ENCODE measurements at regions not wholly inside any gene's neighbourhood (a gene's known extent, or its start where the extent isn't known, plus 50 kb on each side); places are given as distances from the start of the nearest gene placed in this dataset.

DNA sequence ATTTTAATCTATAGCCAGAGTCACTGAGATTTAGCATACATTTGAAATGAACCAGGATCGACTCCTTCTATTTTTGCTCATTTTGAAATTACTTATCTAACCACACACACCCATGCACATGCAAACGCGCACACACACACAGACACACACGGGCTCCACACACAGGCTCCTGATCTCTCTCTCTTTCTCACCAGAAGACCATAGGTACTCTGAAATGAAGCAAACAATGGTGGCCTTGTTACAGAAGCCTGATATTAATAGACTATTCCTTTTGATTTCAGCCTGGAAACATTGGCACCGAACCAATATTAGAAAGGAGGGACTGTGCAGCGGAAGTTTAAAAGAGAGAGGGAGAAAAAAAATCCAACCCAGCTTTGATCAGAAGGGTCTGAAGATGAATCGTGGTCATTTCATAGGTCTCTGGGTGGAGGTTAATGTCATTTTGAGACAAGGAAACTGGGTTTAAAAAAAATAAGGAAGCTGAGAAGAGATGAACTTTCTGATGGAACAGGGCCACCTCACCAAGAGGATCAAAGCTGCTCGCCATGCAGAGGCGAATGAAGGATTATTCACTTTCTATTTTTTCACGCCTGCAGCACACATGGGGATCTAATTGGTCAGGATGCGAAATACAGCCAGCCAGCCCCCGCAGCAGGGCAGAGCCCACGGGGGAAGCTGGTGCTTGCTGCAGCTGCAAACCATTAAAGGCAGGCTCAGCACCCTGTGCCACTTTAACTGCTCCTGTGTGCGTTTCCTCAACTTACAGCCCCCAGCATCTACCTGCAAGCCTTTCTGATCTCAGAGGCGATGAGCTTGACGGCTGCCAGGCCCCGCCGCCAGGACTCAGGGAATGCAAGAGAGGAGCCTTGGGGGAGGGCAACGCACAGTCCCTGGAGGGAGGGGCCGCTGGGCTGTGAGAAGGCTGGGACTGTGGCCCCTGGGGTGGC, 88.8 kb downstream of the HES1 start:
- no peak for DNase-seq
- Mint-ChIP-seq H3K9me3 (ENCODE audit: low read depth) (no peaks in the 10 kb centered on the region), H3K27me3 (peaks cover 68% of the 10 kb centered on the region), H3K4me1 (peaks cover 9% of the 10 kb centered on the region), H3K4me3 (no peak overlapping the region), H3K36me3 (no peaks in the 10 kb centered on the region), H3K27ac (no peak overlapping the region)
- CTCF ChIA-PET: interaction anchor here (0.5 kb wide), 1 partner anchor 91 kb away, joined by 3 read pairs; no protein-coding TSS in a partner anchor
- no peak for ATAC-seq

DNA sequence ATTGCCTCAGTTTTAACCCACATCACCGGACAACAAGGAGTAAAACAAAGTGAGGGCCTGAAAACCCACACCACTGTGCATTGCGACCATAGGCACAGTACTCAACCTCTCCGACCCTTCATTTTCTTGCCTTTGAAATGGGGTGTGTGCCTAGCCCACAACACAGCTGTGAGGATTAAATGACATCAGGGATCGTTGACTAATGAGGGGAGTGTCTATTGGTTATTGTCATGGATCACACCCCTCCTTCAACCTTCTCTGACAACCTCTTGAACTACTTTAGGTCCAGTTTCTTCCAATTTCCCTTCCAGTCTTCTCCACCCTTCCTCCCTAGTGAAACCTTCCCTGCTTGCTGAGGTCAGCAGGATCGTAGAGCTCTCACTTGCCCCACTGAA, 89.5 kb downstream of the HES1 start:
- H3K9me3 Mint-ChIP-seq (ENCODE audit: low read depth): no peaks in the 10 kb centered on the region
- peaks cover 66% of the 10 kb centered on the region for H3K27me3 Mint-ChIP-seq
- no peak overlapping the region for H3K27ac Mint-ChIP-seq
- no peak for DNase-seq
- no peak for ATAC-seq
- no peaks in the 10 kb centered on the region for H3K36me3 Mint-ChIP-seq
- CTCF ChIA-PET: no interaction called here
- H3K4me3 Mint-ChIP-seq: no peak overlapping the region
- H3K4me1 Mint-ChIP-seq: peaks cover 9% of the 10 kb centered on the region

DNA sequence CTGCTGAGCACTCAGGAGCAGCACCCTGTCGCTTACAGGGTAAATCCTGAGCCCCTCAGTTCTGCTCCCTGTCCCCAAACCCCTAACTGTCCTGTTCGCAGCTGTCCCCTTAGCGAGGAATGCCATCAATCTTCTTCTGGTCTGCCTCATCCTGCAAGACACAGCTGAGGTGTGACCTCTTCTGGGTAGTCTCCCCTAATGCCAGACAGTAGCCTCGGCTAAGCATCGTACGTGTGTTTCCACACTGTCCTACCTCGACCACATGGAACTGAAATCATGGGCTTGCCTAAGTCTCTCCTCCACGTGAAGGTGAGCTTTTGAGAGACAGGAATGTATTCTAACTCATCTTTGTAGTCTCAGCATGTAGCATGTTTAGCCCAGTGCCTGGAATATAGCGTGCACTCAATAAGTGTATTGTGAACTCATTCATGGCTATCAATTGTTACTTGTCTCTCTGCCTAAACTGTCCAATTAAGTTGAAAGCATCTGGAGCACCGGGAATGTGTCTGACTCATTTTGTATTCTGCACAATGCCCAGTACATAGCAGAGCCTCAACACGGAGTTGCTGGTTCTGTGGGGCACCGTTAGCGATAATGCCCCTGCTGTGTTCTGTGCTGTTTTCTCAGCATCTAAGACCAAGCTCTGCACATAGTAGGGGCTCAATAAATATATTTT, 90.2 kb downstream of the HES1 start:
- ATAC-seq (no peak), DNase-seq (no peak)
- Mint-ChIP-seq H3K27me3 (peaks cover 68% of the 10 kb centered on the region), H3K4me3 (no peak overlapping the region), H3K27ac (no peak overlapping the region), H3K9me3 (ENCODE audit: low read depth) (no peaks in the 10 kb centered on the region), H3K4me1 (peaks cover 9% of the 10 kb centered on the region), H3K36me3 (no peaks in the 10 kb centered on the region)
- CTCF ChIA-PET: no interaction called here

DNA sequence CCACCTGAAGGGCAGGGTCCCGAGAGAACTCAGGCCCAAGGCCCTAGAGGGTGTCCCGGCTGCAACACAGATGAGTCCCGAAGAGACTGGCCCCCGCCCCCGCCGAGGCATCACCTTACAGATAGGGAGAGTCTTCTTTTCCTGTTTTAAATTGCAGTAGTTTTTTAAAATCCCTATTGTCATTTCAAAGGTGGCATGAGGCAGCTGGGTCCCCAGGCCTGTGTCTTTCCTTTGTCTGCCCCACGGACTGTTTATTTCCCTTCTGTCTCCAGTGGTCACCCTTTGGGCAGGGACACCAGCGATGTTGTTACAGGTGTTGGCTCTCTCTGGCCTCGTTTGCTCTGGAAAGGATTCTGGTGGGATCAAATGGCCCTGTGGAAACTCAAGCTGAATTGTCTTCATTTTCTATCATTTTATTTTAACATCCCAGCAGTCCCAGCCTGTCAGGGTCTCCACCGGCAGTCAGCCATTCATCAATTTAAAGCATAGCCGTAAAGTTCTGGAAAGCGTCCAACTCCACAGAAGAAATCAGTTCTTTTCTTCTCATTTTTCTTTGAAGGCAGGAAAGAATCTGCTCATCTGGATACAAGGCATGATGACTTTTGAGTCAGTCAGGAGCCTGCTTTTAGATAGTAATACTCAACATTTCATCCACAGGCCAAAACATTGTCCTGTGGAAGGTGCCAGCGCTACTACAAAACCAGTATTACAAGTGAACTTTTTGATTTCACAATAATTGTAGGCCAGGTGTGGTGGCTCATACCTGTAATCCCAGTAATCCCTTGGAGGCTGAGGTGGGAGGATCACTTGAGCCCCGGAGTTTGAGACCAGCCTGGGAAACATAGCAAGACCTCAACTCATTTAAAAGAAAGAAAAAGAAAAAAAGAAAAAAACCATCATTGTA, 96.2 kb downstream of the HES1 start:
- Mint-ChIP-seq H3K9me3 (ENCODE audit: low read depth) (no peaks in the 10 kb centered on the region), H3K36me3 (no peaks in the 10 kb centered on the region), H3K27me3 (peaks cover 62% of the 10 kb centered on the region), H3K4me3 (no peak overlapping the region), H3K27ac (no peak overlapping the region), H3K4me1 (peaks cover 3% of the 10 kb centered on the region)
- no peak for DNase-seq
- no peak for ATAC-seq
- CTCF ChIA-PET: no interaction called here

DNA sequence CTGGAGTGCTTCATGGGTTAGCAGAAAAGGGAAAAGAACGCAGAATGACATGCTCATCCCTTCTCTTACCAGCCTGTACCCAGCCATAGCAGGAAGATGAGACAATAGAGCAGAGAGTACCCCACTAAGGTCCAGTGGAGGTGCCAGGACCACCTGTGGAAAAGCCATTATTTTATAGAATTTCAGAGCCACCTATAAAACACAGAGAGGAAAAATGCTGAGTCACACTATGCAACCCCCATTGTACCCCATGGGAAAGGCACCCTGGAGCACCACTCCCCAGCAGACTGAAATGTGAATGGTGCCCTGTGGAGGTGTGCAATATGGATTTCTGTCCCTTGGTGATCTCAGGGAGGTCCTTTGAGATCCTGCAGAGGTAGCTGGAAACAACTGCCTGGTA, 97.2 kb downstream of the HES1 start:
- Mint-ChIP-seq H3K27ac (no peak overlapping the region), H3K4me3 (no peak overlapping the region), H3K9me3 (ENCODE audit: low read depth) (no peaks in the 10 kb centered on the region), H3K36me3 (no peaks in the 10 kb centered on the region), H3K4me1 (peaks cover 3% of the 10 kb centered on the region), H3K27me3 (peaks cover 60% of the 10 kb centered on the region)
- DNase-seq: no peak
- no peak for ATAC-seq
- CTCF ChIA-PET: no interaction called here

DNA sequence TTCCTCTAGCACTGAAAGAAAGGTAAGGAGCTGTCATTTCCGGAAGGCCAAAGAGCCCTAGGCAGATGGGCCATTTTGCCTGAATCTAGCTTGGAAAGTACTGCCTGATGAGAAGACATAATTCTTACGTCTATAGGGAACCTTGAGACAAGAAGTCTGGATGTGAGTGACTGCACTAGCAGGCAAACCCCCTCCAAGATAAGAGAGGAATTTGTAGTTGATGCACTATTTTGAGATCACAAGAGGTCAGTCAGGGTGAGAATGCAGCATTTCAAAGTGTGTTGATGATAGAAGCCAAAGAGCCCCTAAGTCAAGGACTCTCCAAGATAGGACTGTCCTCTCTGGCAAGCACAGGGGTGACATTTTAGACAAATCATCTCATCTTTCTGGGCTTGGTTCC, 99.2 kb downstream of the HES1 start:
- no peak overlapping the region for H3K4me3 Mint-ChIP-seq
- CTCF ChIA-PET: interaction anchor here (1.3 kb wide), 1 partner anchor 10 kb away, joined by 4 read pairs; no protein-coding TSS in a partner anchor
- H3K4me1 Mint-ChIP-seq: no peaks in the 10 kb centered on the region
- ATAC-seq (no peak), DNase-seq (no peak)
- no peak overlapping the region for H3K27ac Mint-ChIP-seq
- peaks cover 55% of the 10 kb centered on the region for H3K27me3 Mint-ChIP-seq
- no peaks in the 10 kb centered on the region for H3K9me3 Mint-ChIP-seq (ENCODE audit: low read depth)
- no peaks in the 10 kb centered on the region for H3K36me3 Mint-ChIP-seq

DNA sequence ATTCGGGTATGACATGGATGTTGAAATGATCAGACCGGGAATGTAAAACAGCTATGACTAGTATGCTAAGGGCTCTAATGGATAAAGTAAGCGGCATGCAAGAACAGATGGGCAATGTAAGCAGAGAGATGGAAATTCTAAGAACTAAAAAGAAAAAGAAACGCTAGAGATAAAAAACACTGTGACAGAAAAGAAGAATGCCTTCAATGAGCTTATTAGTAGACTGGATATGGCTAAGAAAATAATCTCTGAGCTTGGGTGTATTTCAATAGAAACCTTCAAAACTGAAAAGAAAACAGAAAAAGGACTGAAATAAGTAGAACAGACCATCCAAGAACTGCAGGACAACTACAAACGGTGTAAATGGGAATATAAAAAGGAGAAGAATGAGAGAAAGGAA, 101.2 kb downstream of the HES1 start:
- Mint-ChIP-seq H3K27me3 (peaks cover 65% of the 10 kb centered on the region), H3K9me3 (ENCODE audit: low read depth) (no peaks in the 10 kb centered on the region), H3K4me1 (no peaks in the 10 kb centered on the region), H3K27ac (no peak overlapping the region), H3K36me3 (no peaks in the 10 kb centered on the region), H3K4me3 (no peak overlapping the region)
- CTCF ChIA-PET: no interaction called here
- ATAC-seq (no peak), DNase-seq (no peak)

DNA sequence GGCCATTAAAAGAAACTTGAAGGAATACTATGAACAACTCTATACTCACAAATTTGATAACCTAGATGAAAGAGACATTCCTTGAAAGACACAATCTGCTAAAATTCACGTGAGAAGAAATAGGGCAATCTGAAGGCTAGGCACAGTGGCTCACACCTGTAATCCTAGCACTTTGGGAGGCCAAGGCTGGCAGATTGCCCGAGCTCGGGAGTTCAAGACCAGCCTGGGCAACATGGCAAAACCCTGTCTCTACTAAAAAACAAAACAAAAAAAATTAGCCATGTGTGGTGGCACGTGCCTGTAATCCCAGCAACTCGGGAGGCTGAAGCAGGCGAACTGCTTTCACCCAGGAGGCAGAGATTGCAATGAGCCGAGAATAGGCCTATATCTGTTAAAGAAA, 104.8 kb downstream of the HES1 start:
- Mint-ChIP-seq H3K27me3 (peaks cover 74% of the 10 kb centered on the region), H3K4me3 (no peak overlapping the region), H3K27ac (no peak overlapping the region), H3K4me1 (no peaks in the 10 kb centered on the region), H3K36me3 (no peaks in the 10 kb centered on the region), H3K9me3 (ENCODE audit: low read depth) (no peaks in the 10 kb centered on the region)
- DNase-seq (no peak), ATAC-seq (no peak)
- CTCF ChIA-PET: no interaction called here

DNA sequence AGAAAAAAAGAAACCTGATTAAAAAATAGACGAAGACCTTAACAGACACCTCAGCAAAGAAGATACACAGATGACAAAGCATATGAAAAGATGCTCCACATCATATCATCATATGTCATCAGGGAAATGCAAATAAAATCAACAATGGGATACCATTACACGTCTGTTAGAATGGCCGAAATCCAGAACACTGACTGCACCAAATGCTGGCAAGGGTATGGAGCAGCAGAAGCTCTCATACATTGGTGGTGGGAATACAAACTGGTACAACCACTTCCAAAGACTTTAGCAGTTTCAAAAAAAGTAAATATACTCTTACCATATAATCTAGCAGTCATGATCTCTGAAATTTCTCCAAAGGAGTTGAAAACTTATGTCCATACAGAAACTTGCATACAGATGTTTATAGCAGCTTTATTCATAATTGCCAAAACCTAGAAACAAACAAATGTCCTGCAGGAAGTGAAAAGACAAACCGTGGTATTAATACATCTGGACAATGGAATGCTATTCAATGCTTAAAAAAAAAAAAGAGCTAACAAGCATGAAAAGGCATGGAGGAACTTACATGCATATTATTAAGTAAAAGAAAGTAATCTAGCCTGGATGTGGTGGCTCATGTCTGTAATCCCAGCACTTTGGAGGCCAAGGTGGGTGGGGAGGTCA, 107.4 kb downstream of the HES1 start:
- Mint-ChIP-seq H3K27ac (no peak overlapping the region), H3K36me3 (no peaks in the 10 kb centered on the region), H3K4me1 (no peaks in the 10 kb centered on the region), H3K27me3 (peaks cover 61% of the 10 kb centered on the region), H3K9me3 (ENCODE audit: low read depth) (no peaks in the 10 kb centered on the region), H3K4me3 (no peak overlapping the region)
- DNase-seq (no peak), ATAC-seq (no peak)
- CTCF ChIA-PET: no interaction called here

DNA sequence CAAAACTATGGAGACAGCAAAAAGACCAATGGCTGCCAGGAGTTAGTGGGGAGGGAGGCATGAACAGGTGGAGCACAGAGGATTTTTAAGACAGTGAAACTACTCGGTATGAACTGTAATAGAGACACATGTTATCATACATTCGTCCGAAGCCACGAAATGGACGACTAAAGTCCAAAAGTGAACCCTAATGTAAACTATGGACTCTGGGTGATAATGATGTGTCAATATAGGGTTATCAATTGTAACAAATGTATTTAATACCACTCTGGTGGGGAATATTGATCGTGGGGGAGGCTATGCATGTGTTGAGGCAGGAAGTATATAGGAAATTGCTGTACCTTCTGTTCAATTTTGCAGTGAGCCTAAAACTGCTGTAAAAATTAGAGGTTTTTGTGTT, 107.0 kb downstream of the CPN2 start:
- no peak for DNase-seq
- Mint-ChIP-seq H3K9me3 (ENCODE audit: low read depth) (no peaks in the 10 kb centered on the region), H3K27ac (no peak overlapping the region), H3K4me1 (no peaks in the 10 kb centered on the region), H3K27me3 (peaks cover 63% of the 10 kb centered on the region), H3K36me3 (no peaks in the 10 kb centered on the region), H3K4me3 (no peak overlapping the region)
- no peak for ATAC-seq
- CTCF ChIA-PET: no interaction called here

DNA sequence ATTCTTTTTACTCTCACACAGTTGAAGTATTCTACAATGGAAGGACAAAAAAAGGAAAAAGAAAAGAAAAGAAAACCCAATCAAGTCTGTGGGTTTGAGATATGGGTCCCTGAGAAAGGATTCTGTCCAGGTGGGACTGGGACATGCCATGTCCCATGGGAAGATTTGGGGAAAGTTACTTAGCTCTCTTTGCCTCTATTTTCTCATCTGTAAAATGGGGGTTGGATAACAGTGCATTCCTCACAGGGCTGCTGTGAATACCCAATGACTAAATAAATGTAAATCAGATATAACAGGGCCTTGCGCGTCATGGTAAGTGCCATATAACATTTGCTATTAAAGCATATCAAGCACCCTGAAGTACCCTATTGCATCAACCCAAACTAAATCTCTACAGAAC, 105.7 kb downstream of the CPN2 start:
- no peaks in the 10 kb centered on the region for H3K4me1 Mint-ChIP-seq
- no peak for DNase-seq
- no peak for ATAC-seq
- H3K4me3 Mint-ChIP-seq: no peak overlapping the region
- no peak overlapping the region for H3K27ac Mint-ChIP-seq
- H3K36me3 Mint-ChIP-seq: no peaks in the 10 kb centered on the region
- peaks cover 61% of the 10 kb centered on the region for H3K27me3 Mint-ChIP-seq
- CTCF ChIA-PET: interaction anchor here (0.9 to 1.1 kb wide), 2 partner anchors 10 to 247 kb away, joined by 3 to 4 read pairs; no protein-coding TSS in a partner anchor
- H3K9me3 Mint-ChIP-seq (ENCODE audit: low read depth): no peaks in the 10 kb centered on the region

DNA sequence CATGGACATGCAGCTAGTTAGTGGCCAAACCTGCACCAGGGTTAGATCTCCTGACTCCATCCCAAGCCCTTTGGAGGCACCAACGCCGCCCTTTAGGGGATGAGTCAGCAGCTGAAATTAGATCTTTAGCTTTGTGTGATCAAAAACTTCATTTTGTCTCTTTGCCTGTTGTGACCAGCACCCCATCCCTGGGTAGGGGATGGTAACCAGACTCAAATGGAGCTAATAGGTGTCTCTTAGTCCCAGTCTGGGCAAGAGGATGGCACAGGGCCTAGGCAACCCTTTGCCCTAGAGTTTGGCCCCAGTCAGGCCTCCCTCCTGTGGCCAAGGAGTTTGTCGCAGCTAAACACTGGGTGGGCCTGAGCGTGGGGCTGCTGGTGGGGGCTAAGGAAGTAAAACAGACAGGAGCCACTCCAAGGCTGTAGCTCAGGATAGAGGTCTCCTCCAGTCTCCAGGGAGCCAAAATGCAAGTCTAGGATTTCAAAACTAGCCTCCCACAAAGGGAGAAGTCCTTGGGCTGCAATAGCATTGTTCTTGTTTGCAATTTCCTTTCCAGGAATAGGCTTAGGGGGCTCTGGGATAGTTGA, 105.1 kb downstream of the CPN2 start:
- DNase-seq (no peak), ATAC-seq (no peak)
- Mint-ChIP-seq H3K27me3 (peaks cover 56% of the 10 kb centered on the region), H3K4me1 (no peaks in the 10 kb centered on the region), H3K9me3 (ENCODE audit: low read depth) (no peaks in the 10 kb centered on the region), H3K36me3 (no peaks in the 10 kb centered on the region), H3K27ac (no peak overlapping the region), H3K4me3 (no peak overlapping the region)
- CTCF ChIA-PET: interaction anchor here (0.8 to 1.1 kb wide), 3 partner anchors 10 to 247 kb away, joined by 3 to 4 read pairs (median 3); no protein-coding TSS in a partner anchor
